Nephron progenitor cell (in vitro differentiated cells): ENCODE measurements at regions not wholly inside any gene's neighbourhood (a gene's known extent, or its start where the extent isn't known, plus 50 kb on each side); places are given as distances from the start of the nearest gene placed in this dataset.
A peak's percentile ranks its signal among the peaks of the same experiment; 100 is the strongest.

Experiments
- DNase-seq: peaks from one replicate; pipeline ENCODE4 v3.0.0; 2021
- H3K27ac Mint-ChIP-seq: 2 replicates; pipeline ENCODE4 v1.8.0; 2021; ENCODE audit warnings: mild to moderate bottlenecking, moderate library complexity, mixed read lengths
- H3K27me3 Mint-ChIP-seq: 2 replicates; pipeline ENCODE4 v1.8.0; 2021; ENCODE audit warnings: mild to moderate bottlenecking, low read depth, mixed read lengths; ENCODE audit not compliant: poor library complexity
- H3K36me3 Mint-ChIP-seq: 2 replicates; pipeline ENCODE4 v1.8.0; 2021; ENCODE audit warnings: low read depth, mixed read lengths
- H3K4me1 Mint-ChIP-seq: 2 replicates; pipeline ENCODE4 v1.8.0; 2021; ENCODE audit warnings: mixed read lengths
- H3K4me3 Mint-ChIP-seq: 2 replicates; pipeline ENCODE4 v1.8.0; 2021; ENCODE audit warnings: mild to moderate bottlenecking, moderate library complexity, mixed read lengths
- H3K9me3 Mint-ChIP-seq: 2 replicates; pipeline ENCODE4 v1.8.0; 2021; ENCODE audit warnings: mild to moderate bottlenecking, moderate library complexity, mixed read lengths
- CTCF ChIP-seq: fragments of 200-600 bp; sonication (generic); IDR thresholded peaks from 2 replicates; pipeline ENCODE4 v1.5.0; 2021; ENCODE audit warnings: antibody characterized with exemption

GRCh38 chr12:58541300-58541690, 379.0 kb downstream of the LRIG3 start:
- Mint-ChIP-seq H3K9me3 (peaks cover 4% of the 10 kb centered on the region), H3K4me3 (no peak overlapping the region), H3K36me3 (no peaks in the 10 kb centered on the region), H3K4me1 (peaks cover 26% of the 10 kb centered on the region), H3K27me3 (no peaks in the 10 kb centered on the region), H3K27ac (no peak overlapping the region)
- no peak for TF ChIP-seq CTCF
- no peak for DNase-seq

GRCh38 chr12:58544281-58544680, 376.0 kb downstream of the LRIG3 start:
- H3K36me3 Mint-ChIP-seq: no peaks in the 10 kb centered on the region
- H3K27ac Mint-ChIP-seq: no peak overlapping the region
- peaks cover 15% of the 10 kb centered on the region for H3K4me1 Mint-ChIP-seq
- H3K4me3 Mint-ChIP-seq: no peak overlapping the region
- TF ChIP-seq CTCF: no peak
- no peaks in the 10 kb centered on the region for H3K27me3 Mint-ChIP-seq
- H3K9me3 Mint-ChIP-seq: peaks cover 4% of the 10 kb centered on the region
- no peak for DNase-seq

GRCh38 chr12:58547217-58547616, 373.1 kb downstream of the LRIG3 start:
- Mint-ChIP-seq H3K36me3 (no peaks in the 10 kb centered on the region), H3K27me3 (peaks cover 3% of the 10 kb centered on the region), H3K9me3 (no peaks in the 10 kb centered on the region), H3K27ac (no peak overlapping the region), H3K4me3 (no peak overlapping the region), H3K4me1 (peaks cover 15% of the 10 kb centered on the region)
- no peak for TF ChIP-seq CTCF
- DNase-seq: no peak

GRCh38 chr12:58548801-58549200, 371.5 kb downstream of the LRIG3 start:
- DNase-seq: no peak
- no peak for TF ChIP-seq CTCF
- peaks cover 3% of the 10 kb centered on the region for H3K27me3 Mint-ChIP-seq
- H3K9me3 Mint-ChIP-seq: no peaks in the 10 kb centered on the region
- no peak overlapping the region for H3K27ac Mint-ChIP-seq
- H3K36me3 Mint-ChIP-seq: no peaks in the 10 kb centered on the region
- H3K4me1 Mint-ChIP-seq: peaks cover 9% of the 10 kb centered on the region
- H3K4me3 Mint-ChIP-seq: no peak overlapping the region

GRCh38 chr12:58554522-58555157, 365.7 kb downstream of the LRIG3 start:
- no peak overlapping the region for H3K4me3 Mint-ChIP-seq
- no peak overlapping the region for H3K27ac Mint-ChIP-seq
- no peaks in the 10 kb centered on the region for H3K4me1 Mint-ChIP-seq
- H3K27me3 Mint-ChIP-seq: peaks cover 3% of the 10 kb centered on the region
- TF ChIP-seq CTCF: no peak
- H3K9me3 Mint-ChIP-seq: peaks cover 3% of the 10 kb centered on the region
- H3K36me3 Mint-ChIP-seq: no peaks in the 10 kb centered on the region
- DNase-seq: no peak

GRCh38 chr12:58557171-58557570, 363.1 kb downstream of the LRIG3 start:
- Mint-ChIP-seq H3K4me3 (no peak overlapping the region), H3K27ac (peak overlapping the region; percentile 78), H3K27me3 (peaks cover 6% of the 10 kb centered on the region), H3K36me3 (no peaks in the 10 kb centered on the region), H3K9me3 (peaks cover 3% of the 10 kb centered on the region), H3K4me1 (no peaks in the 10 kb centered on the region)
- DNase-seq: no peak
- TF ChIP-seq CTCF: no peak
